ENCODE measurements at regions not wholly inside any gene's neighbourhood (a gene's known extent, or its start where the extent isn't known, plus 50 kb on each side); places are given as distances from the start of the nearest gene placed in this dataset.

DNA sequence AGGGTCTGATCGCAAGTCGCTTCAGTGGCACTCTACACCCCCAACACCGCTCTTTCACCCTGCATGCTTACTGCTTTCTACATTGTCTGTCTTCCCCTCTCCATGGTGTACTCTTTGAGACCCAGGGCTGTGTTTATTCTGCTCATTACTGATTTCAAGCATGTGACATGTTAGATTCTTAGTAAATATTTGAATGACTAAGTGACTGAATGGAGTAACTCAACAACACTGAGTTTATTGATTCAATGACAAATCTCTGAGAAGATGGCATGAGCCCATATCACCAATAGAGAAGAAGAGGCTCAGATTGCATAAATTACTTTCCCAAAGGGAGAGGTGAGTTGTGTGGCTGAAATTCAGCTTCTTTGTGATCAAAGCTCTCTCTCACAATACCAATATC lies 89.7 kb upstream of the OSMR start:
- TF ChIP-seq EZH2 (IDR thresholded peaks at IDR 0.05; ENCODE audit: insufficient read depth, poor library complexity, severe bottlenecking) (no peak), EZH2phosphoT487 (IDR thresholded peaks at IDR 0.05; ENCODE audit: insufficient read depth, low read depth) (no peak)
